Left renal pelvis (tissue), 4 donors: ENCODE measurements at regions not wholly inside any gene's neighbourhood (a gene's known extent, or its start where the extent isn't known, plus 50 kb on each side); places are given as distances from the start of the nearest gene placed in this dataset.

Source experiments
- DNase-seq, 4 donors: peaks; one replicate each; pipeline ENCODE4 v3.0.0-alpha.2; 2013; ENCODE audit warnings: low read depth in 4 of 4, low spot score in 3 of 4

DNA sequence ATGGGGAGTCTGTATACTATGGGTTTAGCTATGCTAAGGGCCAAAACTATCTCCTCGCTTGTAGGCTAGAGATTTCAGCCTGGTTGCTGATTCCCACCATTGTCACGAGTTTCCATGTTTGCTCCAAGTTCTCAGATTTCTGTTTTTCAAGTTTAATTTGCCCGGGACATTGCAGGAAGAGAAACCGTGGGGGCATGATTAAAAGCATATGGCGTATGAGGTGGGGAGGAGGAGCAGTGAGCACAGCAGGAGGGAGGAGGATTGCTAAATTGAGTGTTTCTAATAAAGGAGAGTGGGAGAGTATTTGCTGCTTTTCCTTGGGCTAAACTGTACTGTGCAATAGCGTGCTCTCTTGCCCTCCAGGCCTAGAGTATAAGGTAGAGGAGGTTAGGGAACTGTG lies 558.4 kb downstream of the METTL15 start:
- DNase-seq = no peak

DNA sequence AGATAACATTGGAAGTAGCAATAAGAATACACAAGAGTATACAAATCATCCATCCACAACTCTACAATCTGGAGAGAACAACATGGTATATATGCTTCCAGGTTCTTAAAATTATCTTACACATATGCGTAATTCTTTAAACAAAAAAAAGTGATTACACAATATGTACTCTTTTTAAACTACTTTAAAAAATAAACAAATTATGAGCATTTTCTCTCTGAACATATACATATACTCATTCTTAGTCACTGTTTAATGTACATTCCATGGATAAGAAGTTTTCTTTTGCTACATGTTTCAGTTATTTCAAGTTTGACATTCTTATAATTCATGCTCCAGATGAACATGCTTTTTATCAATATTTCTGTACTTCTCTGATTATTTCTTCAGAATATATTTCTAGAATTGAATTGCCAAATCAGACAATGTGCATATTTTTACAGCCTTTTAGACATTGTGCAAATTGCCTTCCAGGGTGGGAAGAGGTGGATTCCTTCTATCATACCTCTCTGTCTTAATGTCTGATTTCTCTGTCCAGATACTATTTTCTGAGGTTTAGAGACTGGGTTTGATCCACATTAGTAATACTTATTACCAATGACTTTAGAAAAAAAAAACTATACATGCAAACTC lies 551.6 kb downstream of the METTL15 start:
- no peak for DNase-seq

DNA sequence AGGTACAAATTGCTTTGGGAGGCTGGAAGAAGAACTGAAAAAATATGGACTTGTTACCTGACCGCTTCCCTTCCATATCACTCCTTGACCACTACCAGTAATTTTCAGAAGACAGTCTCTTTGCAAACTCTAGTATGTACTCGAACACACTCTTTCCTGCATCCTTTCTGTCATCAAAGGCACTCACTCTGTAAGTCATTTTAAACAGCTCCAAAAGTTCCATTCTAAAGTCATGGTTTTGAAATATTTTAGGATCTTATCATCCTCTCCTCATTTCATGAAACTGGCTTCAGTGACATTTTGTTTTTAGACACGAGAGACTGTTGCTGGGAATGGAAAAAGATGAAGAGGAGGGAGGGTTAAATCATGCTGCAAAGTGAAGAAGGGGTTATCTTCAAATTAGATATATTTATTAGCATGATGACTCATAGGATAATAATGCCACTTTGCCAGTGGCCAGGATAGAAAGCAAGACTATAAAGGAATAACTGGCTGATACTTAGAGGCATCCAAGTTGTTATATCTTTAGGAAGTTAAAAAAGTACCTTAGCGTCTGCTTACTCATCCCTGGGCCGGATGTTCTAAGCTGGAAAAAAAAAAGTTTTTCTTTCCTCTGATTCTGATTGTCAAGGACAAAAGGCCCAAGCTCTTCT lies 549.3 kb downstream of the METTL15 start:
- no peak for DNase-seq

DNA sequence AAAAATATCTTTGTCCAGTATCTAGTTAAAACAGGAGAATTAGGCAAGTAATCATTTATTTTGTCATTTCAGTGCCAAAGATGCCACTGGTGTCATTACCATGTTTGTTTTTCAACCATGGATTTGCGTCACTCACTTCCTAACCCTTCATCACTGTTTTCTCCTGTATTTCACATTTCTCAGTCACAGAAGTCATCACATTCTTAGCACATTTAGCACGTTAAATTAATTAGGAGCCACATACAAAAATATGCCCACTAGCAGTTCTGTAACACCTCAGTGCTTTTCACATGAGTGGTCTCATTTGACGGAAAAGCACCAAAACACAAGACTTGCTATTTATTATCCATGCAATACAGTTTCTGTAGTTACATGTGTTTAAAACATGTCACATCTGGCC lies 546.0 kb downstream of the METTL15 start:
- DNase-seq = no peak

DNA sequence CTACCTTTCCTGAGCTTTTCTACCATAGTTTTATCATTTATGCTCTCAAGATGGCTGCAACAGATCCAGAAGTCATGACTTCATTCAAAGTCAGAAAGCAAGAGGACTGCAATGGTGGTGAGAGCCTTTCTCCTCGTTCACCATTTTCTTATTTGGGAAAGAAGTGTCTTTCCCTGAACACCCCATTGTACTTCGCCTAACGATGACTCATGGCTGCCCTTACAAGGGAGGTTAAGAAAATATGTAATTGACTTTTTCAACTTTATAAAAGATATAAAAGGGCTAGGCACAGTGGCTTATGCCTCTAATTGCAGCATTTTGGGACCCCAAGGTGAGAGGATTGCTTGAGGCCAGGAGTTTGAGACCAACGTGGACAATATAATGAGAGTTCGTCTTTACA lies 541.7 kb downstream of the METTL15 start:
- DNase-seq = no peak

DNA sequence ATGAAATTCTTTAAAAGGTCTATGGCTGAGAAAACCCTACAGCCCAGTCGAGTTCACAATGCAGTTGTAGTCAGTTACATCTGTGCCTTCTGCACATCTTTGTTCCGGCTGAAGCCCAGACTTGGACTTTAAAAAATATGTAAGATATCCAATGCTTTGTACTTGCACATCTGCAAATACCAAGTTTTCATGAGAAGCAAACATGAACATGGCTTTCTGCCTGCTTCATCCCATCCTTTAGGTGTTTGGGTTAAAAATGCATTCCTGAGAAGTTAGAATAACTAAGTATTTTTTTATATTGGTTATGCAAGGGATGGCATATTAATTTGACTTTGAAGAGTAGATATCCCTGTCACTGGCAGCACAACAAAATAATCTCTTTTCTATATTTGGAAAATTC lies 528.4 kb downstream of the METTL15 start:
- DNase-seq = no peak

DNA sequence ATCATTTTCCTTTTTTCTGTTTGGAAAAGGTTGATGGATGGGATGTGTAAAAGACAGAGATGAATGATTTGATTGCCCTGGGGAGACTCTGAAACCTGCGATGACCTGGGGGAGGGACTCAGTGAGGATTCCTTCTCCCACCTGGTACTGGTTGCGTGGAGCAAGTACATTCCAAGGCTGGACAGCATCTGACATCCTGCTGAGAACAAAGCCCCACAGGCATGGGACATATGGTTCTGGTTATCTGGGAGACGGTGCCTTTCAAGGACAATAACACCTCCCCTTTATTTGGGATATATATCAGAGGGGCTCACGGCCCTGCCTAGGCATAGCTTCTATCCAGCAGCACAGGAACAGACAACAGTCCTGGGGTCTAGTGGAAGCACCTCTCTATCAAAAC lies 527.8 kb downstream of the METTL15 start:
- no peak for DNase-seq

DNA sequence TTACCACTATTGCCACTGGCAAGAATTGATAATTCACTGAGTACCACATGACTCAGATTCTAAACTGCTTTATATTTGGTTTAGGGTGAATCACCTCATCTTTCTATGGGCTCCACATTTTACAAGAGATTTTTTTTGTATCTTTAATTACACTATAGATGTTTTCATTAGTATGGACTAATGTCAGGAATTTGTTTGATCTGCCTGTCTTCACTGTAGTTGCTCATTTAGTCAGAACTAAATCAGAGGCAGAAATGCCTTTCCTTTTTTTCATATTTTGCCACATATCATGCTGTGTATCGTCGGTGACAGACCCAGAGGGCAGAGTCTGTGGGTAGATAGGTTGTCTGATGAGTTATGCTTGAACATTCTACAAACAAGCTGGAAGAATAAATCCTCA lies 524.1 kb downstream of the METTL15 start:
- DNase-seq = no peak

DNA sequence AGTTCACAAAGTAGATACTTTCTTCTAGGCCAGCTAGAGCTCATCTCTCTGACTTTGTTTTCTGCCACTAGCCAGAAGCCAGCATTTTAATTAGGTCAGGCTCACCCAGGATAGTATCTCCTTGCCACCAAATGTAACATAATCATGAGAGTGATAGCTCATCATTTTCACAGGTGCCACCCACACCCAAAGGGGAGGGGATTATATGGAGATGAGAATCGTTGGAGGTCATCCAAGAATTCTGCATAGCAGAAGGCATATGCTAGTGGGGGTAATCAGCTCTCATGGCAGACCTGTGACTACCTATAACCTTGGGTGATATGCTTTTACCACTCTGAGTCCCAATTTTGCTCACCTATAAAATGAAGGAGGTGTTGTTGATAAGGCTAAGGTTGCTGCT lies 523.0 kb downstream of the METTL15 start:
- DNase-seq = no peak

DNA sequence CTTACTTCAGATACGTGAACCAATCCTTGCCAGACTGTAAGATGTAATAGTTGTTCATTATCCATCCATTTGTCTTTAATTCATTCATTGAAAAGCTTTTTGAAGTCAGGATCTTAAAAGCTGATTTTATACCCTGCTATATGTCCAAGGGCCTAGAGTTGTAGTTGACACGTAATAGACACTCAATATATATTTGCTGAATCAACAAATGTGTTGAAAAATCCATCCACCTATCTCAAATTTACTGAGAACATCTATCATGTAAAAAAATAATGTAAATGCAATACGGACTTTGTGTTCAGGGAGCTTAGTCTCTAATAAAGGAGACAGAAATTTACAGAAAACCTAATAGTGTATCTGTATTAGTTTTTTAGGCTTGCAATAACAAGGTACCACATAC lies 521.0 kb downstream of the METTL15 start:
- no peak for DNase-seq

DNA sequence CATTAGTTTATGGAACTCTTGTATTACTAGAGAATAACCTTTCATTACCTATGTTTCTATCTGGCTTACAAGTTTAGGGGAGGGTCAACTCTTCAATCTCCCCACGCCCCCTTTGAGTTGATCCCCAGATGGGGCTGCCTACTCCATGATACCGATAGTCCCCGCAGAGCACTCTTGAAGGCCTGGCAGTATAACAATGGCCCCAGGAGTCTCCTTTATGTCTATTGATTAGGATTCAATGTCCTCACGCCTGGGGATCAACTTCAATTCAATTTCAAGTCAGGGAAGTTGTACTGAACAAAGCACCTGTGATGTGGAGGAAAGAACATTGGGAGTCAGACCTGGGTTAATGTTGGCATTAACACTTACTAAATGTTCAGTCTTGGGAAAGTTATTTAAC lies 520.2 kb downstream of the METTL15 start:
- no peak for DNase-seq

DNA sequence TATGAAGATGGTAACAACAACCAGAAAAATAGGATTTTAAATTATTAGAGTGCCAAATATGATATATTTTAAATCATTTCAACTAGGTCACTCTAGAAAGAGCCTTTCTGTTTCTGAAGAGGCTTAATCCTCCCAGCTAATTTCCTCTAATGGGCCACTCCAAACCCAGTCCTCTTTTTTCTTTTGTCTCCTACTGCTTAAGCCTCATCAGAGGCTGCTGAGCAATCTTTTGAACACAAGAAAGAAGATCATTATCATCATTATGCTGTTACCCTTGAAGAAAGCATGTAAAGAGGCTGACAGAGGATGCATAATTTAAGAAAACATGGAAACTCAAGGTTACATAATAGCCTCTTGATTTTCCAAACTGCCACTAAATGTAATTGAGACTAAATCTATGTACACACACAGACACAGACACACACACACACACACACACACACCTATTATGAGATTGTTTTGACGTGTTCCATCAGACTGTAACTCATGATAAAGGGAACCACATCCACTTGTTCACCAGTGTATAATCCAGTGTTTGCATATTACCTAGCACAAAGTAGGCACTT lies 519.6 kb downstream of the METTL15 start:
- DNase-seq = no peak

DNA sequence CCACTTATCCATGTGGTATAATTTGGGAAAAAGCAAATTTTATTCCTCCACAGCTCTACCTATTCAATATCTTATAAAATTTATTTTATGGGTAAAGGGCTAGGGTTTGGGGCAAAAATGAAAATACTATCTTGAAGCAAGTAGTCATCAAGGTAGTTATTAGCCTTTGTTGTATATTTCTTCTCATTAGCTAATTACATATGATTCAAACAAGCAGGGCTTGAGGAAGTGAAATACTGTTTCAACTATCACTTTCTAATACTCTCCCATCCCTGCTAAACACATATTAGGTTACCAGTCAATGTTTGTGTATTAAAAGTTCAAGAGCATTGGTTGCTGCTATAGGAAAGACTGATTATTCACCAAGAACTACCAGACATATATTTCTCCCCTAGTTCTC lies 517.3 kb downstream of the METTL15 start:
- no peak for DNase-seq

DNA sequence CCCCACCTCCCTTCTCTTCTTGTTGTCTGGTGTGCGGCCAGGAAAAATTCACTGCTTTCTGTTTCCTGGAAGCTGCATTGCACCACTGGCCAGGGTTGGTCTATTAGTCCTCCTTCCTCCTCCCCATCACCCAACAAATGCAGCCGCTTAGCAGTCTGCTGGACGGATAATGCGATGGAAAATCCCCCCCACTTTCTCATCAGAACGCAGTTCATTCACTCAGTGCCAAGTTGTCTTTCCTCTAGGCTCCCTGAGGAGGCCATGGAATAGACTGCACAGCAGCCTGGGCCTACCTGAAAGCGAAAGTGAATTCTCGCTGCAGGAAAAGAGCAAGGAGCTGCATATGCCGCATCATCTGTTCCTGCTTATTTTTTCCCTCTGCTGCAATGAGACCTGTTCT lies 513.6 kb downstream of the METTL15 start:
- no peak for DNase-seq

DNA sequence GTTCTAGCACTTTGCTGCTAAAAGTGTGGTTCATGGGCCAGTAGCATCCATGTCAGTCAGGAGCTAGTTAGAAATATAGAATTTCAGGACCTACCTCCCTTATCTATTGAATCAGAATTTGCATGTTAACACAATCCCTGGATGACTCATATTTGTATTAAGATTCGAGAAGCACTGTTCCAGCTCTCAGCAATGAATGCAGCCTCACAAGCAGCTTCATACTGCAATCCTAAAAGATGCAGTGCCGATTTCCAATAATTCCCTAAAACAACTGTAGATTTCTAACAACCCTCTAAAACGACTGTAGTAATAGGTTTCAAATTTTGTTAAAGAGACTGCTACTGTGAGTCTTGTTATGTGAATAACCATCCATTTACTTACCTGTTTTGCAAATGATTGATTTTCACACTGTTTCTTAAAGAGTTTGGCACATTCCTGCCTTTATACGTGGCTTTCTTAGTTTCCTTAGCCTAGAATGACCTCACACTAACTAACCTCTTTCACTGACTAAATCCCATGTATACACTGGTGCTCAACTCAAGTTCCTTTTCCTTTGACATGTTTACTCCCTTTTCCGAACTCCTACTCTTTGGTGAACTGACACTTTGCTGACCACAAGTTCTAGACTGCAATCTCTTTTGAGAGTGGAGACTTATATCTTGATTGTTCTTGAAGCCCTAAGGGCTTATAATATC lies 511.8 kb downstream of the METTL15 start:
- no peak for DNase-seq

DNA sequence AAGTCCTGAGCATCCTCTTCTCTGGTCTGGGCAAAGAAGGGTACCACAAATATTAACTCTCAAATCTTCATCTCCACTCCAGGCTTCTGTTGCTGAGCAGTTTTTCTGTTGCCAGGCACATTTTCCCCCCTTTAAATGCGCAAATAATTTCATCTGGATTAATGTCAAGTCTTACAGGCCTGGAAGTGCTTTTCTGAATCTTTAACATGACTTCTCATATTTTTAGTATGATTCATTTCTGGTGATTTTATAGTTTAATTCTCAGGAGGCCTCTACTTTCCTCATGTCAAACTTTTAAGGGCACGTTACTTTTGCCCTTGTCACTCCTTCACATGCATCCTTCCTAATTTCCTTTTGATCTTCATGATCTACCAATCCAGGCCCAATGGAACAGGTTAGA lies 510.2 kb downstream of the METTL15 start:
- DNase-seq = no peak

DNA sequence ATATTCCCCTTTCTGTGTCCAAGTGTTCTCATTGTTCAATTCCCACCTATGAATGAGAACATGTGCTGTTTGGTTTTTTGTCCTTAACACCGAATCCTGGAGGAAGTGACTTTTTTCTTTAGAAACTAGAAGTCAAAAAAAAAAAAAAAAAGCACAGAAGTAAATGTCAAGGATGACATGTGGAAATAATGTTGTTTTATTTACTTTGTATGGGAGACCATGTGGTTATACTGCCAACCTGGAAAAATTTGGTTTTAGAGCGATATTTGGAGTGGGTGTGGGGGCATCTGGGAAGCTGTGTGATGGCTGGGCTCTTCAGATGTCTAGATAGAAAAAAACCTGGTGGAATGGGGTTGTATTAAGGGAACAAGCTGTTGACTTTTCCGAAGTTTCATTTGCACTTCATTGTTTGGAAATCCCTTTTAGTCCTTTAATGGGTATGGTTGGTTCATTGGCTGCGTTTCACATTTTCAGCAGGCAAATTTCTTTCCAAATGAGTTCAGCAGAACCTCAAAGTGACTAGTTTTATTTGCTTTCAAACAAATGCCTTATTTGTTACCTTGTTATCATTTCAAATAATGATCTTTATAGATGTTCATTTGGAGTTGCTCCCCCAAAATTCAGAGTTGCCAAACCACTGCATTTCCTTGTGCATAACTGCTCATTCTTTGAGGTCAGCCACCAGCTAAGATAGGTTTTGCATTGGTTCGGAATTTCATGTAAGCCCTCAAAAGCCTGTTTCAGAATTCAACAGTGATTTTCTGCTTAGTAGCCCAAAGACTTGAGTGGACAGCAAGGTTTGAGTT lies 508.2 kb downstream of the METTL15 start:
- no peak for DNase-seq

DNA sequence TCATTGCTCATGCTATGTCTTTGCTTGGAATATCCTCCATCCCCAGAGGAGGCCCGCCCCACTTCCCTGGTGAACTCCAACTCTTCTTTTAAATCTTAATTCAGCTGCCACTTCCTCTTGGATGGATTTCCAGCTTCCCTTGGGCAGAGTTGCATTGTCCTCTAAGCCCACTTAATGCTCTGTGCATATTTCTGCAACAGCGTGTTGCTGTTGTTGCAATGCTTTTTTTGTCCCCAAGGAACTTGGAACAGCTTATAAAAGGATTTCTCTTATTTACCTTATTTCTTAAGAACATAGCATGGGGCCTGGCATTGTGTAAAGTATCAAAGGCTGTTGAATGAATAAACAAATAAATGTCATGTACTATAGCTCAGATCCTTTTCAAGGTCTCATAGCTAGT lies 507.4 kb downstream of the METTL15 start:
- DNase-seq = no peak

DNA sequence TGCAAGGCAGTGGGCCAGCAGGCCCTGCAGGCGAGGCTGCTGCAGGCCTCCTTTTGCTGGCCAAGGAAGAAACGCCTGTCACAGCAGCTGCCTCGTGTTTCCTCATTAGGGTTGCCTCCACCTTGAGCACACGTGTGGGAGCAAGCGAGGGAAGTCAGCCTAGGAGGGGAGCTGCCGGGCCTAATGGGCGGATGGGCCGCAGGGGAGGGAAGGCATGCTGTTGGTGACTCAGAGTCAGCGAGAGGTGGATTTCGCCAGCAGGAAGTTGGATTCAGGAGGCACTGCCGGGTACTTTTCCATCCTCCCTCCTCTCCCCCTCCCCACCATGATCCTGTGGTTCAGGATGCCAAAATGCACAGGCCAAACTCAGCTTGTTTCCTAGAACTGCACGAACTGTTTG lies 498.7 kb downstream of the METTL15 start:
- no peak for DNase-seq

DNA sequence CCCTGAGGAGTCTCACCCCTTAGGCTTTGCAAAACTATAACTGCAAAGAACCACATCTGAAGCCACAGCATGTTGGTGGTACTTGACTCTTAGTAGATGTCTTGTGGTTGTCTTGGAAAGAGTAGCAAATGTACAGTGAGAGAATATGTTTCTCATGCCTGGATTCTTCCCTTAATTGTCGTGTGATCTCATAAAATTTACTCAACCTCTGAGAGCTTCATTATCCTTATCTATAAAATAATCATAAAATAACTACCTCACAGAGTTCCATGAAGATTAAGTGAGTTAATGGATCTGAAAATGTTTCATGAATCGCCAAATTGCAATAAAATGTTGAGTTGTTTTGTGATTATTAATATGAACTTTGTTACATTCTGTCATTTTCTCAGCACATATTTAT lies 491.5 kb downstream of the METTL15 start:
- DNase-seq = no peak

DNA sequence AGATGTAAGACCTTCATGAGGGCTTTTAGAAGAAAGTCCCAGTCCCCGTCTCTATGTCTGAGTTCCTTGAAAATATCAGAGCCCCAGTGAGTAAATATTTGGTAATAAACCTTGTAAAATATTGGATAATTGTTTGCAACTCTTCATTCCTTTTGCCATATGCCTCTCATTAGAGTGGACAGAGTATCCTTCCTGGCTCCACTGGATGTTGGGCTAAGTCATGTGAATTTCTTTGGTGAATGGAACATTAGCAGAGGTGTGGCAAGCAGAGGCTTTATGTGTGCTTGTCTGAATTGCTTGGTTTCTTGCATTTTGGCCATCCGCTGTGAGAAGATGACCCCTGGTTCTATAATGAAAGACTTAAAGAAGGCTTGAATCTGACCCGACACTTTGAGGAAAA lies 490.3 kb downstream of the METTL15 start:
- no peak for DNase-seq
